HCT116 (cell line): ENCODE measurements at regions not wholly inside any gene's neighbourhood (a gene's known extent, or its start where the extent isn't known, plus 50 kb on each side); places are given as distances from the start of the nearest gene placed in this dataset.

Source experiments
- ATAC-seq: fragments of 200-7000 bp; cut with Tn5 transposase; 2 replicates; pipeline ENCODE4 v1.9.1; 2020; ENCODE audit warnings: mild to moderate bottlenecking, moderate library complexity
- BruUV-seq: library from RNA; stranded (reverse); fragments of 400-500 nt; replicated peaks from 2 replicates; lab custom pipeline; 2021; lab: Mats Ljungman, UMichigan
- CTCF ChIA-PET: fragments of 300-600 bp; sonication (Branson Sonifier 250); formaldehyde crosslinking; loops from one replicate; lab custom pipeline; 2021; ENCODE audit warnings: antibody characterized with exemption; lab: Charles Lee
- POLR2A ChIA-PET: fragments of 300-600, 350-600 bp; sonication (Branson Sonifier 250); formaldehyde crosslinking; loops from one replicate; lab custom pipeline; 2021; ENCODE audit warnings: antibody characterized with exemption; lab: Charles Lee
- RAD21 ChIA-PET, 2 experiments: fragments of 300-600 bp; sonication (Branson Sonifier 250); formaldehyde crosslinking; loops; one replicate each; lab custom pipeline; 2023; ENCODE audit warnings: low total read pairs in 2 of 2; ENCODE audit not compliant: uncharacterized antibody in 2 of 2, unreplicated experiment in 2 of 2, low non-redundant PET in 1 of 2; lab: Charles Lee
- DNase-seq: peaks from one replicate; pipeline ENCODE4 v3.0.0-alpha.2; 2010; ENCODE audit warnings: low read depth, low spot score
- H2AFZ ChIP-seq: fragments of 200-600 bp; shearing (Covaris generic), sonication (generic); 2 replicates; pipeline ENCODE4 v1.6.1; 2017; ENCODE audit warnings: low read depth, mixed run types, mixed read lengths, antibody characterized with exemption, low read length; ENCODE audit not compliant: poor library complexity, severe bottlenecking
- H3K27ac ChIP-seq: 2 replicates; pipeline ENCODE4 v1.5.1; 2012; ENCODE audit warnings: low read depth, low read length
- H3K27me3 ChIP-seq: fragments of 200-600 bp; sonication (generic); 2 replicates; pipeline ENCODE4 v1.6.1; 2016; ENCODE audit warnings: mixed run types, low read length, mixed read lengths; ENCODE audit not compliant: insufficient read depth
- H3K36me3 ChIP-seq, 2 experiments: fragments of 200-500 bp in 1 of 2; fragments of 200-600 bp in 1 of 2; sonication (Bioruptor generic) in 1 of 2; sonication (generic) in 1 of 2; 2 replicates each; pipeline versions ENCODE4 v1.5.1 to v1.6.1; 2014 to 2016; ENCODE audit warnings: low read length in 2 of 2, inconsistent platforms in 1 of 2, mixed read lengths in 1 of 2, mixed run types in 1 of 2; ENCODE audit not compliant: insufficient read depth in 2 of 2, control insufficient read depth in 1 of 2
- H3K4me1 ChIP-seq, 2 experiments: fragments of 200-600 bp in 1 of 2; sonication (generic) in 1 of 2; 2 replicates each; pipeline versions ENCODE4 v1.5.1 to v1.6.1; 2012 to 2017; ENCODE audit warnings: low read length in 2 of 2, inconsistent platforms in 1 of 2, mild to moderate bottlenecking in 1 of 2, mixed read lengths in 1 of 2, mixed run types in 1 of 2, moderate library complexity in 1 of 2; ENCODE audit not compliant: insufficient read depth in 2 of 2, control insufficient read depth in 1 of 2
- H3K4me2 ChIP-seq: fragments of 200-600 bp; sonication (generic); 2 replicates; pipeline ENCODE4 v1.6.1; 2017; ENCODE audit warnings: mixed run types, low read length, mixed read lengths
- H3K4me3 ChIP-seq, 2 experiments: fragments of 200-600 bp in 1 of 2; sonication (generic) in 1 of 2; replicated peaks in 1 of 2; 2 replicates each; pipeline ENCODE4 v1.5.1; 2011 to 2016; ENCODE audit warnings: low read length in 2 of 2, control low read depth in 1 of 2, low read depth in 1 of 2, mild to moderate bottlenecking in 1 of 2, mixed read lengths in 1 of 2, mixed run types in 1 of 2
- H3K79me2 ChIP-seq: fragments of 200-600 bp; sonication (generic); 2 replicates; pipeline ENCODE4 v1.6.1; 2017; ENCODE audit warnings: mild to moderate bottlenecking, mixed run types, low read length, moderate library complexity, mixed read lengths; ENCODE audit not compliant: insufficient read depth
- H3K9ac ChIP-seq: fragments of 200-600 bp; sonication (generic); 2 replicates; pipeline ENCODE4 v1.6.1; 2016; ENCODE audit warnings: low read length, mixed read lengths
- H3K9me2 ChIP-seq: fragments of 200-600 bp; sonication (generic), shearing (Covaris generic); 2 replicates; pipeline ENCODE4 v1.6.1; 2017; ENCODE audit warnings: mixed run types, mild to moderate bottlenecking, moderate library complexity; ENCODE audit not compliant: insufficient read depth
- H3K9me3 ChIP-seq, 2 experiments: fragments of 200-500 bp in 1 of 2; fragments of 200-600 bp in 1 of 2; sonication (Bioruptor generic) in 1 of 2; sonication (generic) in 1 of 2; 2 replicates each; pipeline ENCODE4 v1.6.1; 2014 to 2017; ENCODE audit warnings: low read length in 2 of 2, mixed read lengths in 2 of 2, inconsistent platforms in 1 of 2, low read depth in 1 of 2, mild to moderate bottlenecking in 1 of 2, mixed run types in 1 of 2, moderate library complexity in 1 of 2; ENCODE audit not compliant: control insufficient read depth in 1 of 2, insufficient read depth in 1 of 2
- H4K20me1 ChIP-seq: fragments of 200-600 bp; sonication (generic), shearing (Covaris generic); 2 replicates; pipeline ENCODE4 v1.6.1; 2017; ENCODE audit warnings: mixed run types, mild to moderate bottlenecking, moderate library complexity; ENCODE audit not compliant: insufficient read depth
- CEBPB ChIP-seq: IDR thresholded peaks from 2 replicates; pipeline ENCODE4 v1.6.1; 2012; ENCODE audit warnings: low read depth
- EZH2 ChIP-seq: fragments of 200-600 bp; sonication (generic); IDR thresholded peaks from 2 replicates; pipeline ENCODE4 v1.6.1; 2017; ENCODE audit warnings: antibody characterized with exemption, mixed run types
- EZH2phosphoT487 ChIP-seq: fragments of 200-600 bp; IDR thresholded peaks from 2 replicates; pipeline ENCODE4 v1.6.1; 2018; ENCODE audit warnings: antibody characterized with exemption, borderline replicate concordance
- REST ChIP-seq: IDR thresholded peaks from 2 replicates; pipeline ENCODE4 v1.6.1; 2012; ENCODE audit warnings: low read depth
- ZBTB33 ChIP-seq: IDR thresholded peaks from 2 replicates; pipeline ENCODE4 v1.6.1; 2011; ENCODE audit warnings: mild to moderate bottlenecking, low read length, moderate library complexity; ENCODE audit not compliant: insufficient replicate concordance; ENCODE audit errors: extremely low read depth
- intact Hi-C: fragments of 100-400 bp; cut with micrococcal nuclease; formaldehyde crosslinking; loops from 2 replicates; pipeline ENCODE4 v1.10.0; 2022

DNA sequence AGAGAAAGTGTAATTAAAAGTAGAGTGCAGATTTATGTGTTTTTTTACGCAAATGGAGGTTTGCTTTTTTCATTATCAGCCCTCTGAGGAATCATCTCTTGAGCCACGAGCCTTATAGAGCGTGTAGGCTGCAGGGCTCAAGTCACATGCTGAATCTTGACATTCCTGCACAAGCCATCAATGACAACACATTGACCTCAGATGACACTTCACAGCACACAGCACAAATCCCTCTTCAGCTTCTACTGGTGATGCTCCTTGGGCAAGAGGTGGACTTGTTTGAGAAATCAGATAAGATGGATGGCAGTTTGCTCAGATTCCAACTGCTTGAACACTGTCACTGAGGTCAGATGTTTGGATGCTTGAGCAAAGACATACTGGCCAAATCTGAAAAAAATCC, 250.6 kb downstream of the SNCA start:
- no peaks in the 10 kb centered on the region for H3K9me3 ChIP-seq
- intact Hi-C loops: no loop called here
- no TSS peak for BruUV-seq
- no peak for ATAC-seq
- no peaks in the 10 kb centered on the region for H3K4me1 ChIP-seq
- CTCF ChIA-PET: interaction anchor here (1.0 kb wide), 2 partner anchors 9 to 322 kb away, joined by 3 read pairs; no protein-coding TSS in a partner anchor
- TF ChIP-seq REST (no peak), ZBTB33 (no peak), CEBPB (no peak), EZH2phosphoT487 (no peak), EZH2 (no peak)
- H3K27ac ChIP-seq: no peak overlapping the region
- no peak overlapping the region for H2AFZ ChIP-seq
- H3K79me2 ChIP-seq: no peaks in the 10 kb centered on the region
- H3K27me3 ChIP-seq: no peaks in the 10 kb centered on the region
- H4K20me1 ChIP-seq: no peaks in the 10 kb centered on the region
- no peaks in the 10 kb centered on the region for H3K9me2 ChIP-seq
- H3K4me3 ChIP-seq: no peak overlapping the region
- DNase-seq: no peak
- POLR2A ChIA-PET: no interaction called here
- RAD21 ChIA-PET: no interaction called here
- no peaks in the 10 kb centered on the region for H3K36me3 ChIP-seq
- H3K4me2 ChIP-seq: no peak overlapping the region
- H3K9ac ChIP-seq: no peak overlapping the region
